CD4-positive, alpha-beta T cell treated with Interleukin-4 for 1 hour (primary cell): ENCODE measurements at regions not wholly inside any gene's neighbourhood (a gene's known extent, or its start where the extent isn't known, plus 50 kb on each side); places are given as distances from the start of the nearest gene placed in this dataset.

Source experiments
- DNase-seq, 2 donors: peaks; one replicate each; pipeline ENCODE4 v3.0.0-alpha.2; 2020 to 2022

- DNase-seq: no peak
Measured at GRCh38 chr1:219010720-219011119, 163.0 kb upstream of the LYPLAL1 start.

- no peak for DNase-seq
Measured at GRCh38 chr1:219020386-219020785, 153.3 kb upstream of the LYPLAL1 start.

- no peak for DNase-seq
Measured at GRCh38 chr1:219020846-219021245, 152.8 kb upstream of the LYPLAL1 start.

GRCh38 chr1:219027146-219027673 is 146.5 kb upstream of the LYPLAL1 start:
- DNase-seq: no peak

- no peak for DNase-seq
Measured at GRCh38 chr1:219031809-219032208, 141.9 kb upstream of the LYPLAL1 start.

- DNase-seq: no peak
Measured at GRCh38 chr1:219038398-219038797, 135.3 kb upstream of the LYPLAL1 start.

- no peak for DNase-seq
Measured at GRCh38 chr1:219039017-219039681, 134.5 kb upstream of the LYPLAL1 start.

- DNase-seq: no peak
Measured at GRCh38 chr1:219039682-219040154, 134.0 kb upstream of the LYPLAL1 start.

- no peak for DNase-seq
Measured at GRCh38 chr1:219040291-219040690, 133.4 kb upstream of the LYPLAL1 start.

GRCh38 chr1:219041141-219041540 is 132.5 kb upstream of the LYPLAL1 start:
- DNase-seq: no peak

GRCh38 chr1:219041818-219042217 is 131.9 kb upstream of the LYPLAL1 start:
- no peak for DNase-seq

- DNase-seq: no peak
Measured at GRCh38 chr1:219042769-219043168, 130.9 kb upstream of the LYPLAL1 start.

GRCh38 chr1:219045246-219045645 is 128.4 kb upstream of the LYPLAL1 start:
- DNase-seq: no peak

- no peak for DNase-seq
Measured at GRCh38 chr1:219049501-219049900, 124.2 kb upstream of the LYPLAL1 start.

GRCh38 chr1:219050086-219050821 is 123.4 kb upstream of the LYPLAL1 start:
- no peak for DNase-seq

- no peak for DNase-seq
Measured at GRCh38 chr1:219050822-219051125, 122.9 kb upstream of the LYPLAL1 start.

- DNase-seq: no peak
Measured at GRCh38 chr1:219051547-219051946, 122.1 kb upstream of the LYPLAL1 start.

GRCh38 chr1:219058891-219059820 is 114.5 kb upstream of the LYPLAL1 start:
- no peak for DNase-seq

- DNase-seq: no peak
Measured at GRCh38 chr1:219060798-219061197, 112.9 kb upstream of the LYPLAL1 start.

GRCh38 chr1:219062161-219062560 is 111.5 kb upstream of the LYPLAL1 start:
- no peak for DNase-seq

GRCh38 chr1:219066098-219066497 is 107.6 kb upstream of the LYPLAL1 start:
- DNase-seq: no peak

GRCh38 chr1:219066631-219067349 is 106.9 kb upstream of the LYPLAL1 start:
- DNase-seq: no peak

GRCh38 chr1:219067350-219067712 is 106.3 kb upstream of the LYPLAL1 start:
- DNase-seq: no peak
